Psoas muscle (tissue), 7 donors: ENCODE measurements at regions not wholly inside any gene's neighbourhood (a gene's known extent, or its start where the extent isn't known, plus 50 kb on each side); places are given as distances from the start of the nearest gene placed in this dataset.

Source experiments
- ATAC-seq, 4 donors: fragments of 200-7000 bp; cut with Tn5 transposase; one replicate each; pipeline ENCODE4 v1.9.1; 2020; ENCODE audit warnings: moderate library complexity in 3 of 4, mild to moderate bottlenecking in 2 of 4
- DNase-seq, 2 donors: peaks; one replicate each; pipeline ENCODE4 v3.0.0-alpha.2; 2020
- H3K27ac ChIP-seq: fragments of 200-600 bp; one replicate; pipeline ENCODE4 v1.8.0; 2022
- H3K27me3 ChIP-seq, 3 donors: fragments of 200-600 bp in 1 of 3; one replicate each; pipeline versions ENCODE4 v1.6.1 to v1.8.0; 2013 to 2022; ENCODE audit warnings: low read length in 2 of 3, mild to moderate bottlenecking in 2 of 3, moderate library complexity in 1 of 3; ENCODE audit not compliant: insufficient read depth in 3 of 3
- H3K36me3 ChIP-seq, 2 donors: fragments of 200-600 bp in 1 of 2; one replicate each; pipeline versions ENCODE4 v1.6.1 to v1.8.0; 2013 to 2022; ENCODE audit warnings: low read depth in 1 of 2, mild to moderate bottlenecking in 1 of 2, moderate library complexity in 1 of 2; ENCODE audit not compliant: insufficient read depth in 1 of 2
- H3K4me1 ChIP-seq: fragments of 200-600 bp; one replicate; pipeline ENCODE4 v1.8.0; 2022
- H3K4me3 ChIP-seq: fragments of 200-600 bp; one replicate; pipeline ENCODE4 v1.8.0; 2022; ENCODE audit warnings: mild to moderate bottlenecking
- H3K9me3 ChIP-seq: fragments of 200-600 bp; one replicate; pipeline ENCODE4 v1.8.0; 2022
- WGBS, 3 donors: extraction: QIAGEN DNeasy Blood & Tissue Kit; methylation state at CpG; one replicate each; pipeline versions ENCODE4 v1.1.6 to v1.1.7; 2013; 5-methylcytosine and 5-hydroxymethylcytosine counted together
- intact Hi-C, 2 donors: fragments of 100-400 bp; cut with DNase I; formaldehyde crosslinking; loops; one replicate each; pipeline versions ENCODE4 v1.11.0 to v1.14.2; 2022
- TF ChIP-seq, protein P1 (sequence below): fragments of 200-600 bp; IDR thresholded peaks from one replicate; pipeline ENCODE4 v1.8.0; 2022; ENCODE audit warnings: antibody characterized with exemption
- donor health status: healthy with polysubstance abuse.
- donor health status: DM: no; HTN: no; CAD: no; lungs with moderate emphysema.
- donor health status: Bipolar disorder and iron deficiency.
- donor health status: healthy.
- donor health status: DM: yes; HTN: yes; CAD: no.
- donor health status: DM: no; HTN: no; CAD: no.
- donor health status: DM: yes; HTN: yes; CAD: no.

GRCh38 chrX:40298069-40298468 lies 200.3 kb upstream of the BCOR start:
- H3K4me3 ChIP-seq = no peak overlapping the region
- no peaks in the 10 kb centered on the region for H3K36me3 ChIP-seq
- H3K4me1 ChIP-seq = no peaks in the 10 kb centered on the region
- H3K27me3 ChIP-seq = peaks cover 0 to 36% (median 0%) of the 10 kb centered on the region in 3 donors
- no peaks in the 10 kb centered on the region for H3K9me3 ChIP-seq
- WGBS, 3 donors = 70 to 87% (median 75%) methylated on average over 3 to 7 of the region's 7 CpGs
- no peak overlapping the region for H3K27ac ChIP-seq
- ATAC-seq (no peak), DNase-seq (no peak)
- intact Hi-C loops = no loop called here
- TF ChIP-seq, protein P1, sequence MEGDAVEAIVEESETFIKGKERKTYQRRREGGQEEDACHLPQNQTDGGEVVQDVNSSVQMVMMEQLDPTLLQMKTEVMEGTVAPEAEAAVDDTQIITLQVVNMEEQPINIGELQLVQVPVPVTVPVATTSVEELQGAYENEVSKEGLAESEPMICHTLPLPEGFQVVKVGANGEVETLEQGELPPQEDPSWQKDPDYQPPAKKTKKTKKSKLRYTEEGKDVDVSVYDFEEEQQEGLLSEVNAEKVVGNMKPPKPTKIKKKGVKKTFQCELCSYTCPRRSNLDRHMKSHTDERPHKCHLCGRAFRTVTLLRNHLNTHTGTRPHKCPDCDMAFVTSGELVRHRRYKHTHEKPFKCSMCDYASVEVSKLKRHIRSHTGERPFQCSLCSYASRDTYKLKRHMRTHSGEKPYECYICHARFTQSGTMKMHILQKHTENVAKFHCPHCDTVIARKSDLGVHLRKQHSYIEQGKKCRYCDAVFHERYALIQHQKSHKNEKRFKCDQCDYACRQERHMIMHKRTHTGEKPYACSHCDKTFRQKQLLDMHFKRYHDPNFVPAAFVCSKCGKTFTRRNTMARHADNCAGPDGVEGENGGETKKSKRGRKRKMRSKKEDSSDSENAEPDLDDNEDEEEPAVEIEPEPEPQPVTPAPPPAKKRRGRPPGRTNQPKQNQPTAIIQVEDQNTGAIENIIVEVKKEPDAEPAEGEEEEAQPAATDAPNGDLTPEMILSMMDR = no peak

DNA sequence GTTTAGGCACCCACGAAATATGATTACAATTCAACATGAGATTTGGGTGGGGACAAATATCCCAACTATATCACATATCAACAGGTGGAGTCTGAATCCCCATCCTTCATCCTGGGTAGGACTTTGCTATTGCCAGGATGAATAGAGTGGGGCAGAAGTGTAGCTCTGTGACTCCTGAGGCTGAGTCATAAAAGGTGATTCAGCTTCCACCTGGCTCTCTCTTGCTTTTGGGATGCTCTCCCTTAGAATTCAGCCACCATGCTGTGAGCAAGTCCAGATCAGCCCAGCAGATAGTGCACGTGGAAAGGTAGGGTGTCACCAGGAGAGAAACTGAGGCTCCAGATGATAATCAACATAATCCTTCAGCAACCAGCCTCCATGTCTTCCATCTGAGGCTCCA lies 193.8 kb upstream of the BCOR start:
- no peaks in the 10 kb centered on the region for H3K36me3 ChIP-seq
- no peak overlapping the region for H3K4me3 ChIP-seq
- H3K27me3 ChIP-seq = no peaks in the 10 kb centered on the region
- ATAC-seq = no peak
- WGBS, 3 donors = 69 to 90% (median 89%) methylated on average over 2 of the region's 2 CpGs
- intact Hi-C loops = no loop called here
- no peak overlapping the region for H3K27ac ChIP-seq
- no peaks in the 10 kb centered on the region for H3K4me1 ChIP-seq
- TF ChIP-seq, protein P1 = no peak
- no peak for DNase-seq
- H3K9me3 ChIP-seq = no peaks in the 10 kb centered on the region

- intact Hi-C loops = no loop called here
- H3K9me3 ChIP-seq = peaks cover 1% of the 10 kb centered on the region
- H3K27ac ChIP-seq = no peak overlapping the region
- H3K4me3 ChIP-seq = no peak overlapping the region
- H3K36me3 ChIP-seq = no peaks in the 10 kb centered on the region
- TF ChIP-seq, protein P1 = no peak
- DNase-seq (no peak), ATAC-seq (no peak)
- H3K4me1 ChIP-seq = no peaks in the 10 kb centered on the region
- WGBS, 3 donors = 44 to 53% (median 52%) methylated on average over 7 of the region's 7 CpGs
- H3K27me3 ChIP-seq = no peaks in the 10 kb centered on the region
These were observed 192.8 kb upstream of the BCOR start for GRCh38 chrX:40290517-40290916.

- DNase-seq = no peak
- Histone ChIP-seq H3K27ac (no peak overlapping the region), H3K9me3 (peaks cover 9% of the 10 kb centered on the region), H3K36me3 (no peaks in the 10 kb centered on the region), H3K4me3 (no peak overlapping the region), H3K4me1 (no peaks in the 10 kb centered on the region), H3K27me3 (peaks cover 0 to 4% (median 0%) of the 10 kb centered on the region in 3 donors)
- TF ChIP-seq, protein P1 = no peak
- ATAC-seq = no peak
- intact Hi-C loops = no loop called here
- WGBS, 3 donors = 93 to 94% (median 93%) methylated on average over 2 of the region's 2 CpGs
These were observed 188.1 kb upstream of the BCOR start for GRCh38 chrX:40285876-40286275.

DNA sequence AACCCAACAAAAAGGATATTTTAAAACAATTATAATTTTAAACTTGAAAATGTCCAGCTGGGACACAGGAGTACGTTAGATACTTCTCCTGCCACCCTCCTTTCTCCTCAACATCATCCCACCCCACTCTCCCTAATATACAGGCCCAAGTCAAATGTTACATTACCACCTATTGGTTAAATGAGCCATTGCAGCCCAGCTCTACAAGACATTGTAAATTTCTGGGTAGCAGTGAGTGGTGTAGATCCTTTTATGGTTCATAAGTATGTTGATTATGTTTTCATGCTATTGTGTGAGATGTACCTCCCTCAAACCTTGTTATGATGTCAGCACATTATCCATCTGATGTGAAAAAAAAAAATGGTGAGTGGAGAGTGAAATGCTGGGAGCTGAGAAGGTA lies 187.1 kb upstream of the BCOR start:
- intact Hi-C loops = no loop called here
- H3K4me3 ChIP-seq = no peak overlapping the region
- ATAC-seq (no peak), DNase-seq (no peak)
- no peak overlapping the region for H3K27ac ChIP-seq
- peaks cover 9% of the 10 kb centered on the region for H3K9me3 ChIP-seq
- 57 to 89% (median 85%) methylated on average over 1 of the region's 1 CpG for WGBS, 3 donors
- TF ChIP-seq, protein P1 = no peak
- H3K27me3 ChIP-seq = peaks cover 0 to 4% (median 0%) of the 10 kb centered on the region in 3 donors
- H3K36me3 ChIP-seq = no peaks in the 10 kb centered on the region
- H3K4me1 ChIP-seq = no peaks in the 10 kb centered on the region
